SK-N-SH (cell line): ENCODE measurements at regions not wholly inside any gene's neighbourhood (a gene's known extent, or its start where the extent isn't known, plus 50 kb on each side); places are given as distances from the start of the nearest gene placed in this dataset.

Experiments used
- CTCF ChIA-PET: fragments of 300-600, 350-600 bp; formaldehyde crosslinking; extraction: SDS; loops from one replicate; lab custom pipeline; 2021; lab: Yijun Ruan, JAX
- POLR2A ChIA-PET: fragments of 350-600 bp; sonication (Branson Sonifier 250); formaldehyde crosslinking; extraction: SDS; loops from one replicate; lab custom pipeline; 2020; ENCODE audit warnings: antibody characterized with exemption, inconsistent platforms; lab: Yijun Ruan, JAX
- DNase-seq: peaks from one replicate; pipeline ENCODE4 v3.0.0; 2012
- H2AFZ ChIP-seq: fragments of 200-600 bp; sonication (generic); 2 replicates; pipeline ENCODE4 v1.8.1; 2016; ENCODE audit warnings: antibody characterized with exemption, mild to moderate bottlenecking, low read depth
- H3F3A ChIP-seq: fragments of 200-600 bp; sonication (generic); replicated peaks from 2 replicates; pipeline ENCODE3; 2016; ENCODE audit warnings: antibody characterized with exemption, mild to moderate bottlenecking; ENCODE audit not compliant: insufficient read depth
- H3K27ac ChIP-seq, 2 experiments: fragments of 200-500 bp in 1 of 2; fragments of 200-600 bp in 1 of 2; sonication (Bioruptor generic) in 1 of 2; sonication (generic), shearing (Covaris generic) in 1 of 2; 2 replicates each; pipeline versions ENCODE4 v1.5.1 to v1.6.1; 2014 to 2016; ENCODE audit warnings: low read depth in 2 of 2, inconsistent platforms in 1 of 2, low read length in 1 of 2, mild to moderate bottlenecking in 1 of 2, mixed read lengths in 1 of 2
- H3K27me3 ChIP-seq: fragments of 200-600 bp; sonication (generic), shearing (Covaris generic); 2 replicates; pipeline ENCODE4 v1.6.1; 2016; ENCODE audit warnings: mixed run types; ENCODE audit not compliant: insufficient read depth
- H3K36me3 ChIP-seq, 2 experiments: fragments of 200-500 bp in 1 of 2; fragments of 200-600 bp in 1 of 2; sonication (Bioruptor generic) in 1 of 2; sonication (generic) in 1 of 2; replicated peaks in 1 of 2; 2 replicates each; pipeline versions ENCODE3 to v1.5.1; 2014 to 2016; ENCODE audit warnings: low read length in 1 of 2, mild to moderate bottlenecking in 1 of 2; ENCODE audit not compliant: insufficient read depth in 2 of 2, control insufficient read depth in 1 of 2
- H3K4me1 ChIP-seq, 2 experiments: fragments of 200-500 bp in 1 of 2; fragments of 200-600 bp in 1 of 2; sonication (Bioruptor generic) in 1 of 2; sonication (generic), shearing (Covaris generic) in 1 of 2; 2 replicates each; pipeline versions ENCODE4 v1.5.1 to v1.6.1; 2014 to 2016; ENCODE audit warnings: low read depth in 1 of 2, low read length in 1 of 2, mixed run types in 1 of 2; ENCODE audit not compliant: insufficient read depth in 2 of 2, control insufficient read depth in 1 of 2
- H3K4me2 ChIP-seq: fragments of 200-600 bp; sonication (generic), shearing (Covaris generic); 2 replicates; pipeline ENCODE4 v1.6.1; 2017; ENCODE audit warnings: mixed run types
- H3K4me3 ChIP-seq, 2 experiments: fragments of 200-500 bp in 1 of 2; fragments of 200-600 bp in 1 of 2; sonication (Bioruptor generic) in 1 of 2; sonication (generic), shearing (Covaris generic) in 1 of 2; 2 replicates each; pipeline versions ENCODE4 v1.5.1 to v1.8.1; 2014 to 2016; ENCODE audit warnings: low read depth in 2 of 2, inconsistent platforms in 1 of 2, low read length in 1 of 2, mild to moderate bottlenecking in 1 of 2, mixed read lengths in 1 of 2, moderate library complexity in 1 of 2
- H3K79me2 ChIP-seq: fragments of 200-600 bp; sonication (generic); 2 replicates; pipeline ENCODE4 v1.8.1; 2017; ENCODE audit warnings: mild to moderate bottlenecking; ENCODE audit not compliant: insufficient read depth
- H3K9ac ChIP-seq: fragments of 200-600 bp; sonication (generic); 2 replicates; pipeline ENCODE4 v1.6.1; 2017; ENCODE audit warnings: mixed run types
- H3K9me2 ChIP-seq: fragments of 200-600 bp; sonication (generic); 2 replicates; pipeline ENCODE4 v1.6.1; 2017; ENCODE audit warnings: mixed run types
- H3K9me3 ChIP-seq: fragments of 200-600 bp; sonication (generic); 2 replicates; pipeline ENCODE4 v1.6.1; 2017; ENCODE audit warnings: mixed run types, mild to moderate bottlenecking, moderate library complexity
- H4K20me1 ChIP-seq: fragments of 200-600 bp; sonication (generic); 2 replicates; pipeline ENCODE4 v1.6.1; 2017; ENCODE audit warnings: mild to moderate bottlenecking, mixed run types; ENCODE audit not compliant: insufficient read depth
- CHD2 ChIP-seq: fragments of 150-350 bp; IDR thresholded peaks from 2 replicates; pipeline ENCODE4 v1.6.1; 2018; ENCODE audit warnings: low read length; ENCODE audit not compliant: partially characterized antibody
- ELF1 ChIP-seq: IDR thresholded peaks from 2 replicates; pipeline ENCODE4 v1.4.0; 2012
- EP300 ChIP-seq, 2 experiments: IDR thresholded peaks; 2 replicates each; pipeline versions ENCODE4 v1.4.0 to v1.6.1; 2012; ENCODE audit warnings: borderline replicate concordance in 1 of 2, low read depth in 1 of 2, low read length in 1 of 2
- EZH2phosphoT487 ChIP-seq: fragments of 200-600 bp; sonication (generic); IDR thresholded peaks from 2 replicates; pipeline ENCODE4 v1.6.1; 2017; ENCODE audit warnings: low read depth, mixed run types, mild to moderate bottlenecking, antibody characterized with exemption, moderate library complexity, borderline replicate concordance
- FOSL2 ChIP-seq: IDR thresholded peaks from 2 replicates; pipeline ENCODE4 v1.4.0; 2012; ENCODE audit warnings: low read depth, mild to moderate bottlenecking, moderate library complexity, borderline replicate concordance
- GABPA ChIP-seq: IDR thresholded peaks from 2 replicates; pipeline ENCODE4 v1.4.0; 2012; ENCODE audit warnings: low read depth, mild to moderate bottlenecking
- GATA2 ChIP-seq: sonication (generic); formaldehyde crosslinking; IDR thresholded peaks from 2 replicates; pipeline ENCODE4 v1.5.0; 2020; ENCODE audit warnings: mild to moderate bottlenecking, missing genetic modification reagents
- IRF3 ChIP-seq: fragments of 150-350 bp; IDR thresholded peaks from 2 replicates; pipeline ENCODE4 v1.6.1; 2016; ENCODE audit warnings: mild to moderate bottlenecking, low read depth, low read length
- JUND ChIP-seq: IDR thresholded peaks from 2 replicates; pipeline ENCODE4 v1.4.0; 2012
- MAX ChIP-seq: IDR thresholded peaks from 2 replicates; pipeline ENCODE4 v1.4.0; 2012; ENCODE audit warnings: low read depth
- MEF2A ChIP-seq: IDR thresholded peaks from 2 replicates; pipeline ENCODE4 v1.4.0; 2012; ENCODE audit warnings: low read depth, borderline replicate concordance
- NFIC ChIP-seq: IDR thresholded peaks from 2 replicates; pipeline ENCODE4 v1.4.0; 2012; ENCODE audit warnings: borderline replicate concordance
- NRF1 ChIP-seq: IDR thresholded peaks from 2 replicates; pipeline ENCODE4 v1.6.1; 2012; ENCODE audit warnings: low read depth, mild to moderate bottlenecking, low read length
- PBX3 ChIP-seq: IDR thresholded peaks from 2 replicates; pipeline ENCODE4; 2012
- POLR2AphosphoS5 ChIP-seq: IDR thresholded peaks from 2 replicates; pipeline ENCODE4 v1.6.1; 2012; ENCODE audit warnings: low read depth, low read length
- RAD21 ChIP-seq: IDR thresholded peaks from 2 replicates; pipeline ENCODE4 v1.6.1; 2012; ENCODE audit warnings: mild to moderate bottlenecking, low read length
- RCOR1 ChIP-seq: fragments of 150-350 bp; IDR thresholded peaks from 2 replicates; pipeline ENCODE4 v1.6.1; 2017; ENCODE audit warnings: antibody characterized with exemption, low read length
- REST ChIP-seq: IDR thresholded peaks from 2 replicates; pipeline ENCODE4 v1.6.1; 2012; ENCODE audit warnings: mild to moderate bottlenecking, low read depth, low read length, moderate library complexity
- RFX5 ChIP-seq: IDR thresholded peaks from 2 replicates; pipeline ENCODE4 v1.6.1; 2012; ENCODE audit warnings: mild to moderate bottlenecking, improper control_type of control experiment, low read length
- RXRA ChIP-seq: IDR thresholded peaks from 2 replicates; pipeline ENCODE4 v1.4.0; 2012; ENCODE audit warnings: low read depth, mild to moderate bottlenecking, borderline replicate concordance
- SIN3A ChIP-seq: IDR thresholded peaks from 2 replicates; pipeline ENCODE4 v1.6.1; 2012; ENCODE audit warnings: low read depth, mild to moderate bottlenecking, low read length, moderate library complexity, borderline replicate concordance
- SMC3 ChIP-seq: IDR thresholded peaks from 2 replicates; pipeline ENCODE4 v1.6.1; 2012; ENCODE audit warnings: low read depth, low read length, improper control_type of control experiment
- TAF1 ChIP-seq: IDR thresholded peaks from 2 replicates; pipeline ENCODE4 v1.6.1; 2012; ENCODE audit warnings: low read depth, mild to moderate bottlenecking, low read length, moderate library complexity, borderline replicate concordance
- TCF12 ChIP-seq: IDR thresholded peaks from 2 replicates; pipeline ENCODE4 v1.4.0; 2012
- YY1 ChIP-seq: IDR thresholded peaks from 2 replicates; pipeline ENCODE4 v1.4.0; 2012; ENCODE audit warnings: low read depth, mild to moderate bottlenecking
- ZBTB33 ChIP-seq: IDR thresholded peaks from 2 replicates; pipeline ENCODE4 v1.4.0; 2012; ENCODE audit warnings: low read depth, borderline replicate concordance
- WGBS: methylation state at CpG from one replicate; pipeline ENCODE4 v1.1.6; 2017; ENCODE audit warnings: low lambda C conversion rate; 5-methylcytosine and 5-hydroxymethylcytosine counted together

- no peak overlapping the region for H3K9ac ChIP-seq
- WGBS = 0% methylated on average over 1 of the region's 1 CpG
- peak overlapping the region in 1 of 2 experiments; percentile 66; a peak in 2 of 4 replicates for H3K27ac ChIP-seq
- H3K9me3 ChIP-seq = no peaks in the 10 kb centered on the region
- peaks cover 22% of the 10 kb centered on the region for H3F3A ChIP-seq
- peak overlapping the region; percentile 13; the same call in 1 of the 2 replicates for H2AFZ ChIP-seq
- no peaks in the 10 kb centered on the region for H3K27me3 ChIP-seq
- H3K9me2 ChIP-seq = no peaks in the 10 kb centered on the region
- no peak for DNase-seq
- no peaks in the 10 kb centered on the region for H3K36me3 ChIP-seq
- ChIA-PET POLR2A (no interaction called here), CTCF (interaction anchor here (0.8 to 3.0 kb wide), 2 partner anchors 536 to 540 kb away, joined by 3 to 13 read pairs; no protein-coding TSS in a partner anchor)
- no peaks in the 10 kb centered on the region for H4K20me1 ChIP-seq
- peaks cover 4 to 5% of the 10 kb centered on the region in 2 experiments; a peak in 3 of 4 replicates for H3K4me1 ChIP-seq
- peak overlapping the region; percentile 34 for H3K4me2 ChIP-seq
- H3K79me2 ChIP-seq = no peaks in the 10 kb centered on the region
- no peak overlapping the region for H3K4me3 ChIP-seq
- TF ChIP-seq ZBTB33 = no peak
- TF ChIP-seq FOSL2 = peak; percentile 75; the same call in 1 of the 2 replicates
- TF ChIP-seq MAX = no peak; the same call in 1 of the 2 replicates
- no peak for TF ChIP-seq GABPA
- TF ChIP-seq GATA2 (CRISPR knock-in tag) = no peak
- no peak for TF ChIP-seq RCOR1
- no peak for TF ChIP-seq POLR2AphosphoS5
- no peak for TF ChIP-seq EZH2phosphoT487
- TF ChIP-seq REST = no peak
- no peak for TF ChIP-seq RFX5
- TF ChIP-seq MEF2A = no peak
- TF ChIP-seq SMC3 = no peak
- peak; percentile 84 for TF ChIP-seq TCF12
- no peak for TF ChIP-seq NRF1
- no peak for TF ChIP-seq TAF1
- no peak for TF ChIP-seq RAD21
- peak; percentile 38; the same call in 1 of the 2 replicates for TF ChIP-seq PBX3
- TF ChIP-seq YY1 = no peak
- no peak for TF ChIP-seq CHD2
- TF ChIP-seq RXRA = no peak; the same call in 1 of the 2 replicates
- peak in 1 of 2 experiments; percentile 77; a peak in 1 of 4 replicates for TF ChIP-seq EP300 (IDR thresholded peaks at IDR 0.05; ENCODE audit: borderline replicate concordance in 1 of 2, low read depth in 1 of 2, low read length in 1 of 2)
- peak; percentile 51 for TF ChIP-seq JUND
- TF ChIP-seq IRF3 = no peak
- no peak for TF ChIP-seq ELF1
- TF ChIP-seq NFIC = peak; percentile 80
- 0 out of 2 replicates have a peak, but pooled peaks have one; percentile 26 for TF ChIP-seq SIN3A
Observed at GRCh38 chr2:225120186-225120585, 77.9 kb upstream of the DOCK10 start.
